Germinal center (tissue), 1 donor: ENCODE measurements at regions not wholly inside any gene's neighbourhood (a gene's known extent, or its start where the extent isn't known, plus 50 kb on each side); places are given as distances from the start of the nearest gene placed in this dataset.
"Not testable (repeated sequence)": the region's sequence is repeated elsewhere in the genome, so short reads cannot be mapped to it uniquely, and the experiment has no call there.

Source experiments
- DNase-seq: peaks from one replicate; pipeline ENCODE4 v3.0.0; 2012; ENCODE audit warnings: mixed read lengths, low spot score

GRCh38 chr13:78540058-78540457, 63.3 kb downstream of the POU4F1 start:
- DNase-seq = no peak

GRCh38 chr13:78526044-78526443, 77.3 kb downstream of the POU4F1 start:
- not testable (repeated sequence) for DNase-seq

- DNase-seq = no peak
These were observed 78.4 kb downstream of the POU4F1 start for GRCh38 chr13:78524936-78525335.

GRCh38 chr13:78521091-78521490, 82.3 kb downstream of the POU4F1 start:
- DNase-seq = no peak

- DNase-seq = no peak
These were observed 82.9 kb downstream of the POU4F1 start for GRCh38 chr13:78520425-78520824.

- not testable (repeated sequence) for DNase-seq
These were observed 84.9 kb downstream of the POU4F1 start for GRCh38 chr13:78518482-78518881.

GRCh38 chr13:78499802-78500201, 103.5 kb downstream of the POU4F1 start:
- no peak for DNase-seq

- no peak for DNase-seq
These were observed 105.5 kb downstream of the POU4F1 start for GRCh38 chr13:78497702-78498355.

GRCh38 chr13:78491978-78492377, 111.4 kb downstream of the POU4F1 start:
- no peak for DNase-seq

- DNase-seq = not testable (repeated sequence)
These were observed 113.1 kb downstream of the POU4F1 start for GRCh38 chr13:78490225-78490624.

GRCh38 chr13:78487707-78488106, 115.6 kb downstream of the POU4F1 start:
- DNase-seq = no peak

- DNase-seq = no peak
These were observed 117.5 kb downstream of the POU4F1 start for GRCh38 chr13:78485803-78486202.

GRCh38 chr13:78478183-78478582, 125.2 kb downstream of the POU4F1 start:
- DNase-seq = no peak

GRCh38 chr13:78476910-78477309, 126.4 kb downstream of the POU4F1 start:
- DNase-seq = no peak

GRCh38 chr13:78468621-78469020, 134.7 kb downstream of the POU4F1 start:
- DNase-seq = no peak

GRCh38 chr13:78465250-78465649, 138.1 kb downstream of the POU4F1 start:
- DNase-seq = no peak

GRCh38 chr13:78460176-78460575, 143.2 kb downstream of the POU4F1 start:
- DNase-seq = no peak

GRCh38 chr13:78443839-78444238, 159.5 kb downstream of the POU4F1 start:
- no peak for DNase-seq

GRCh38 chr13:78437781-78438180, 165.6 kb downstream of the POU4F1 start:
- no peak for DNase-seq

- no peak for DNase-seq
These were observed 167.0 kb downstream of the POU4F1 start for GRCh38 chr13:78436311-78436710.

- DNase-seq = no peak
These were observed 172.0 kb downstream of the POU4F1 start for GRCh38 chr13:78431328-78431727.

GRCh38 chr13:78430811-78431210, 172.5 kb downstream of the POU4F1 start:
- DNase-seq = no peak

- no peak for DNase-seq
These were observed 173.1 kb downstream of the POU4F1 start for GRCh38 chr13:78430166-78430791.

- DNase-seq = no peak
These were observed 174.7 kb downstream of the POU4F1 start for GRCh38 chr13:78428646-78429045.
